Fibroblast of lung (primary cell): ENCODE measurements at regions not wholly inside any gene's neighbourhood (a gene's known extent, or its start where the extent isn't known, plus 50 kb on each side); places are given as distances from the start of the nearest gene placed in this dataset.
A peak's percentile ranks its signal among the peaks of the same experiment; 100 is the strongest.

Experiments used
- DNase-seq, 2 donors: peaks; one replicate each; pipeline versions ENCODE4 v3.0.0 to v3.0.0-alpha.2; 2010; ENCODE audit warnings: low read depth in 2 of 2
- H2AFZ ChIP-seq: 2 replicates; pipeline ENCODE4 v1.5.1; 2012; ENCODE audit warnings: low read length, control low read depth, inconsistent platforms
- H3K27ac ChIP-seq: 2 replicates; pipeline ENCODE4 v1.5.1; 2011; ENCODE audit warnings: low read length, control low read depth; ENCODE audit not compliant: insufficient read depth
- H3K27me3 ChIP-seq: 2 replicates; pipeline ENCODE4 v1.5.1; 2011; ENCODE audit warnings: mild to moderate bottlenecking, low read length; ENCODE audit not compliant: control insufficient read depth, insufficient read depth
- H3K36me3 ChIP-seq: 2 replicates; pipeline ENCODE4 v1.5.1; 2011; ENCODE audit warnings: low read length; ENCODE audit not compliant: control insufficient read depth, insufficient read depth
- H3K4me1 ChIP-seq: 2 replicates; pipeline ENCODE4 v1.5.1; 2011; ENCODE audit warnings: low read length; ENCODE audit not compliant: control insufficient read depth, insufficient read depth; ENCODE audit errors: extremely low read depth
- H3K4me2 ChIP-seq: 2 replicates; pipeline ENCODE4 v1.5.1; 2011; ENCODE audit warnings: low read length, control low read depth; ENCODE audit not compliant: insufficient read depth; ENCODE audit errors: extremely low read depth
- H3K4me3 ChIP-seq, 4 experiments: fragments of 200-600 bp in 1 of 4; sonication (generic) in 1 of 4; replicated peaks in 1 of 4; 2 replicates each; pipeline ENCODE4 v1.5.1; 2011 to 2016; ENCODE audit warnings: low read length in 4 of 4, low read depth in 3 of 4, mild to moderate bottlenecking in 3 of 4, control low read depth in 2 of 4, inconsistent platforms in 1 of 4, mixed read lengths in 1 of 4; ENCODE audit not compliant: insufficient read depth in 1 of 4; ENCODE audit errors: control extremely low read depth in 1 of 4
- H3K79me2 ChIP-seq: 2 replicates; pipeline ENCODE4 v1.5.1; 2012; ENCODE audit warnings: mild to moderate bottlenecking, low read length, inconsistent platforms; ENCODE audit not compliant: control insufficient read depth, insufficient read depth
- H3K9ac ChIP-seq: 2 replicates; pipeline ENCODE4 v1.5.1; 2011; ENCODE audit warnings: mild to moderate bottlenecking, low read length, control low read depth; ENCODE audit not compliant: insufficient read depth
- H3K9me3 ChIP-seq: 2 replicates; pipeline ENCODE4 v1.5.1; 2012; ENCODE audit warnings: low read depth, low read length; ENCODE audit not compliant: control insufficient read depth, insufficient read depth
- H4K20me1 ChIP-seq: 2 replicates; pipeline ENCODE4 v1.5.1; 2011; ENCODE audit warnings: low read length; ENCODE audit not compliant: control insufficient read depth, insufficient read depth; ENCODE audit errors: extremely low read depth
- CTCF ChIP-seq, 2 donors: IDR thresholded peaks in 1 of 2; conservative IDR thresholded peaks in 1 of 2; 1 replicate in 1 of 2; 2 replicates in 1 of 2; pipeline ENCODE4 v1.5.1; 2011 to 2012; ENCODE audit warnings: low read length in 2 of 2, control low read depth in 1 of 2, inconsistent platforms in 1 of 2, low read depth in 1 of 2, mild to moderate bottlenecking in 1 of 2
- EZH2 ChIP-seq: IDR thresholded peaks from 2 replicates; pipeline ENCODE4 v1.5.1; 2012; ENCODE audit warnings: low read length, control low read depth, mild to moderate bottlenecking; ENCODE audit errors: missing control alignments

- no peak overlapping the region for H3K4me2 ChIP-seq
- TF ChIP-seq CTCF (conservative IDR thresholded peaks at IDR 0.05 in 1 of 2, IDR thresholded peaks at IDR 0.05 in 1 of 2; ENCODE audit: low read depth in 1 of 2, low read length in 2 of 2) (no peak), EZH2 (no peak)
- DNase-seq: peak in 1 of 2 donors; percentile 57
- no peaks in the 10 kb centered on the region for H3K9me3 ChIP-seq
- H3K79me2 ChIP-seq: no peaks in the 10 kb centered on the region
- no peaks in the 10 kb centered on the region for H3K4me1 ChIP-seq
- H3K9ac ChIP-seq: no peak overlapping the region
- H3K36me3 ChIP-seq: no peaks in the 10 kb centered on the region
- H3K27ac ChIP-seq: no peak overlapping the region
- H2AFZ ChIP-seq: no peak overlapping the region
- H4K20me1 ChIP-seq: no peaks in the 10 kb centered on the region
- no peaks in the 10 kb centered on the region for H3K27me3 ChIP-seq
- H3K4me3 ChIP-seq: no peak overlapping the region
Measured at GRCh38 chr11:79498667-79499066, 57.8 kb upstream of the TENM4 start.

GRCh38 chr11:79493555-79494171 lies 52.8 kb upstream of the TENM4 start:
- DNase-seq: peak; percentile 52 to 70
- no peak overlapping the region for H3K4me2 ChIP-seq
- H3K9ac ChIP-seq: no peak overlapping the region
- no peak overlapping the region for H3K27ac ChIP-seq
- peaks cover 3% of the 10 kb centered on the region for H3K27me3 ChIP-seq
- no peaks in the 10 kb centered on the region for H3K36me3 ChIP-seq
- H2AFZ ChIP-seq: no peak overlapping the region
- no peaks in the 10 kb centered on the region for H3K79me2 ChIP-seq
- no peaks in the 10 kb centered on the region for H3K4me1 ChIP-seq
- H3K4me3 ChIP-seq: no peak overlapping the region
- H4K20me1 ChIP-seq: no peaks in the 10 kb centered on the region
- TF ChIP-seq EZH2 (no peak), CTCF (conservative IDR thresholded peaks at IDR 0.05 in 1 of 2, IDR thresholded peaks at IDR 0.05 in 1 of 2; ENCODE audit: low read depth in 1 of 2, low read length in 2 of 2) (peak; percentile 92 to 94)
- H3K9me3 ChIP-seq: no peaks in the 10 kb centered on the region

- Histone ChIP-seq H3K79me2 (no peaks in the 10 kb centered on the region), H3K36me3 (no peaks in the 10 kb centered on the region), H3K4me3 (no peak overlapping the region), H4K20me1 (no peaks in the 10 kb centered on the region), H2AFZ (no peak overlapping the region), H3K27me3 (peaks cover 3% of the 10 kb centered on the region), H3K27ac (no peak overlapping the region), H3K4me2 (no peak overlapping the region), H3K9me3 (no peaks in the 10 kb centered on the region), H3K9ac (no peak overlapping the region), H3K4me1 (no peaks in the 10 kb centered on the region)
- DNase-seq: no peak
- TF ChIP-seq CTCF (conservative IDR thresholded peaks at IDR 0.05 in 1 of 2, IDR thresholded peaks at IDR 0.05 in 1 of 2; ENCODE audit: low read depth in 1 of 2, low read length in 2 of 2) (no peak), EZH2 (no peak)
Measured at GRCh38 chr11:79492008-79492407, 51.2 kb upstream of the TENM4 start.
